ENCODE measurements at regions not wholly inside any gene's neighbourhood (a gene's known extent, or its start where the extent isn't known, plus 50 kb on each side); places are given as distances from the start of the nearest gene placed in this dataset.

DNA sequence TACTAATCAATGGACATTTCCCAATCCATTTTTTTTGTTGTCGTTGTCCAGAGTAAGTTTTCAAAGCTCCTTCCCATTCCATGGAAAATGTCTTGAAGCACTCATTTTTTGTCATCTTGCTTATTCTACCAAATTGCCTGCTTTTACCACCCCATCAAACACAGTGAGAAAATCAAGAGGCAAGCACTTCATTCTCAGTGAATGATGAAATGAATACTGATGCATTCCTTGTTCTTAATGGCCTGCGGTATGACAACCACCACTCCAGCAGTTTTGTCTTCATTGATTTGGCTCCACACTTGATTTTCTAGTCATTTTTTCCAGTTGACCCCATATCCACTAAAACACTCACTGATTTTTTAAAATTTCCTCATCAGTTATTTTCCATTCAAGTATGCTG, 193.5 kb upstream of the ANKH start:
- TF ChIP-seq, protein P1, sequence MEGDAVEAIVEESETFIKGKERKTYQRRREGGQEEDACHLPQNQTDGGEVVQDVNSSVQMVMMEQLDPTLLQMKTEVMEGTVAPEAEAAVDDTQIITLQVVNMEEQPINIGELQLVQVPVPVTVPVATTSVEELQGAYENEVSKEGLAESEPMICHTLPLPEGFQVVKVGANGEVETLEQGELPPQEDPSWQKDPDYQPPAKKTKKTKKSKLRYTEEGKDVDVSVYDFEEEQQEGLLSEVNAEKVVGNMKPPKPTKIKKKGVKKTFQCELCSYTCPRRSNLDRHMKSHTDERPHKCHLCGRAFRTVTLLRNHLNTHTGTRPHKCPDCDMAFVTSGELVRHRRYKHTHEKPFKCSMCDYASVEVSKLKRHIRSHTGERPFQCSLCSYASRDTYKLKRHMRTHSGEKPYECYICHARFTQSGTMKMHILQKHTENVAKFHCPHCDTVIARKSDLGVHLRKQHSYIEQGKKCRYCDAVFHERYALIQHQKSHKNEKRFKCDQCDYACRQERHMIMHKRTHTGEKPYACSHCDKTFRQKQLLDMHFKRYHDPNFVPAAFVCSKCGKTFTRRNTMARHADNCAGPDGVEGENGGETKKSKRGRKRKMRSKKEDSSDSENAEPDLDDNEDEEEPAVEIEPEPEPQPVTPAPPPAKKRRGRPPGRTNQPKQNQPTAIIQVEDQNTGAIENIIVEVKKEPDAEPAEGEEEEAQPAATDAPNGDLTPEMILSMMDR (IDR thresholded peaks at IDR 0.05), result no peak
- no peak for TF ChIP-seq POLR2A (IDR thresholded peaks at IDR 0.05)

Data from uterus (tissue), 2 donors.